22Rv1 (cell line): ENCODE measurements at regions not wholly inside any gene's neighbourhood (a gene's known extent, or its start where the extent isn't known, plus 50 kb on each side); places are given as distances from the start of the nearest gene placed in this dataset.

Experiments used
- ZFX ChIP-seq: fragments of 450-650 bp; IDR thresholded peaks from 2 replicates; pipeline ENCODE4 v1.6.1; 2017; ENCODE audit warnings: antibody characterized with exemption, borderline replicate concordance
- TF ChIP-seq, protein P1 (sequence below): fragments of 450-650 bp; IDR thresholded peaks from 2 replicates; pipeline ENCODE4 v1.5.1; 2017; ENCODE audit warnings: mild to moderate bottlenecking

DNA sequence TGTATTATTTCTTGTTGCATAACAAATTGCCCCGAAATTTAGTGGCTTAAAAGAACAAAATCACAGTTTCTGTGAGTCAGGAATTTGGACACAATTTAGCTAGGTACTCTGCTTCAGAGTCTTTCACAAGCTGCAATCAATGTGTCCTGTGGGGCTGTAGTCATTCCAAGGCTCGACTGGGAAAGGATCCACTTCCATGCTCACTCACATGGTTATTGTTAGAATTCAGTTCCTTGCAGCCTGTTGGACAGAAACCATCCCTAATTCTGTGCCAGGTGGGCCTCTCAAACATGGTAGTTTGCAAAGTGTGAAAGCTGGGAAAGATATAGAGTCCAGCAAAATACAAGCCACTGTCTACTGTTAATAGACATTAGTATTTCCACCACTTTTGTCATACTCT is 59.7 kb upstream of the ARID2 start:
- TF ChIP-seq, protein P1, sequence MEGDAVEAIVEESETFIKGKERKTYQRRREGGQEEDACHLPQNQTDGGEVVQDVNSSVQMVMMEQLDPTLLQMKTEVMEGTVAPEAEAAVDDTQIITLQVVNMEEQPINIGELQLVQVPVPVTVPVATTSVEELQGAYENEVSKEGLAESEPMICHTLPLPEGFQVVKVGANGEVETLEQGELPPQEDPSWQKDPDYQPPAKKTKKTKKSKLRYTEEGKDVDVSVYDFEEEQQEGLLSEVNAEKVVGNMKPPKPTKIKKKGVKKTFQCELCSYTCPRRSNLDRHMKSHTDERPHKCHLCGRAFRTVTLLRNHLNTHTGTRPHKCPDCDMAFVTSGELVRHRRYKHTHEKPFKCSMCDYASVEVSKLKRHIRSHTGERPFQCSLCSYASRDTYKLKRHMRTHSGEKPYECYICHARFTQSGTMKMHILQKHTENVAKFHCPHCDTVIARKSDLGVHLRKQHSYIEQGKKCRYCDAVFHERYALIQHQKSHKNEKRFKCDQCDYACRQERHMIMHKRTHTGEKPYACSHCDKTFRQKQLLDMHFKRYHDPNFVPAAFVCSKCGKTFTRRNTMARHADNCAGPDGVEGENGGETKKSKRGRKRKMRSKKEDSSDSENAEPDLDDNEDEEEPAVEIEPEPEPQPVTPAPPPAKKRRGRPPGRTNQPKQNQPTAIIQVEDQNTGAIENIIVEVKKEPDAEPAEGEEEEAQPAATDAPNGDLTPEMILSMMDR, result no peak
- no peak for TF ChIP-seq ZFX
